Colonic mucosa (tissue), 4 donors: ENCODE measurements at regions not wholly inside any gene's neighbourhood (a gene's known extent, or its start where the extent isn't known, plus 50 kb on each side); places are given as distances from the start of the nearest gene placed in this dataset.

Source experiments
- DNase-seq: peaks from one replicate; pipeline ENCODE4 v3.0.0-alpha.2; 2020
- H3K27ac ChIP-seq: fragments of 200-600 bp; one replicate; pipeline ENCODE4 v1.8.0; 2021
- H3K27me3 ChIP-seq: fragments of 200-600 bp; one replicate; pipeline ENCODE4 v1.8.0; 2021
- H3K36me3 ChIP-seq: fragments of 200-600 bp; one replicate; pipeline ENCODE4 v1.8.0; 2021
- H3K4me1 ChIP-seq: fragments of 200-600 bp; one replicate; pipeline ENCODE4 v1.8.0; 2021; ENCODE audit warnings: mild to moderate bottlenecking
- H3K4me3 ChIP-seq: fragments of 200-600 bp; one replicate; pipeline ENCODE4 v1.8.0; 2021
- H3K9ac ChIP-seq, 2 donors: one replicate each; pipeline ENCODE4 v1.7.0; 2013; ENCODE audit warnings: control low read depth in 2 of 2, low read depth in 2 of 2, low read length in 2 of 2
- H3K9me3 ChIP-seq: fragments of 200-600 bp; one replicate; pipeline ENCODE4 v1.8.0; 2021
- intact Hi-C: fragments of 100-400 bp; cut with DNase I; formaldehyde crosslinking; loops from one replicate; pipeline ENCODE4 v1.14.1; 2022
- TF ChIP-seq, protein P1 (sequence below): fragments of 200-600 bp; IDR thresholded peaks from one replicate; pipeline ENCODE4 v1.8.0; 2022; ENCODE audit warnings: antibody characterized with exemption, mild to moderate bottlenecking
- donor health status: healthy.
- donor health status: DM: no; HTN: no; CAD: no.
- donor health status: DM: no; HTN: no; CAD: no.

DNA sequence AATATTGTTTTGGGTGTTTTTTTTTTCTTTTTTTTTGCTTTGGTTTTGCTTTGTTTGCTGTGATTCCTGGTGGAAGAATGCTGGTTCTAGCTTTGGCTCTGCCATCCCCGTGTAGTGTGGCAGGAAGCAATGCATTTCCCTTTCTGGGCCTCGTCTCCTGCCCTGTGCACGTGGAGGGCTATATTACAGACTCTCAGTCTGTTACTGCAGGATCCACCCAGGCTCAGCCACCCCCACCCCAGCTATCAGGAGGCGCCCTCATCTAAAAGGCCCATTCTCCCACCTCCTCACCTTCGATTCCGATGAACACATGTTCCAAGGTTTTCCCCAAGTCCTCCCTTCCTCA, 152.3 kb downstream of the TFCP2L1 start:
- H3K36me3 ChIP-seq: no peaks in the 10 kb centered on the region
- no peaks in the 10 kb centered on the region for H3K4me1 ChIP-seq
- no peak overlapping the region for H3K9ac ChIP-seq
- H3K27ac ChIP-seq: no peak overlapping the region
- intact Hi-C loops: no loop called here
- no peaks in the 10 kb centered on the region for H3K9me3 ChIP-seq
- no peak overlapping the region for H3K4me3 ChIP-seq
- TF ChIP-seq, protein P1, sequence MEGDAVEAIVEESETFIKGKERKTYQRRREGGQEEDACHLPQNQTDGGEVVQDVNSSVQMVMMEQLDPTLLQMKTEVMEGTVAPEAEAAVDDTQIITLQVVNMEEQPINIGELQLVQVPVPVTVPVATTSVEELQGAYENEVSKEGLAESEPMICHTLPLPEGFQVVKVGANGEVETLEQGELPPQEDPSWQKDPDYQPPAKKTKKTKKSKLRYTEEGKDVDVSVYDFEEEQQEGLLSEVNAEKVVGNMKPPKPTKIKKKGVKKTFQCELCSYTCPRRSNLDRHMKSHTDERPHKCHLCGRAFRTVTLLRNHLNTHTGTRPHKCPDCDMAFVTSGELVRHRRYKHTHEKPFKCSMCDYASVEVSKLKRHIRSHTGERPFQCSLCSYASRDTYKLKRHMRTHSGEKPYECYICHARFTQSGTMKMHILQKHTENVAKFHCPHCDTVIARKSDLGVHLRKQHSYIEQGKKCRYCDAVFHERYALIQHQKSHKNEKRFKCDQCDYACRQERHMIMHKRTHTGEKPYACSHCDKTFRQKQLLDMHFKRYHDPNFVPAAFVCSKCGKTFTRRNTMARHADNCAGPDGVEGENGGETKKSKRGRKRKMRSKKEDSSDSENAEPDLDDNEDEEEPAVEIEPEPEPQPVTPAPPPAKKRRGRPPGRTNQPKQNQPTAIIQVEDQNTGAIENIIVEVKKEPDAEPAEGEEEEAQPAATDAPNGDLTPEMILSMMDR: no peak
- DNase-seq: no peak
- no peaks in the 10 kb centered on the region for H3K27me3 ChIP-seq

DNA sequence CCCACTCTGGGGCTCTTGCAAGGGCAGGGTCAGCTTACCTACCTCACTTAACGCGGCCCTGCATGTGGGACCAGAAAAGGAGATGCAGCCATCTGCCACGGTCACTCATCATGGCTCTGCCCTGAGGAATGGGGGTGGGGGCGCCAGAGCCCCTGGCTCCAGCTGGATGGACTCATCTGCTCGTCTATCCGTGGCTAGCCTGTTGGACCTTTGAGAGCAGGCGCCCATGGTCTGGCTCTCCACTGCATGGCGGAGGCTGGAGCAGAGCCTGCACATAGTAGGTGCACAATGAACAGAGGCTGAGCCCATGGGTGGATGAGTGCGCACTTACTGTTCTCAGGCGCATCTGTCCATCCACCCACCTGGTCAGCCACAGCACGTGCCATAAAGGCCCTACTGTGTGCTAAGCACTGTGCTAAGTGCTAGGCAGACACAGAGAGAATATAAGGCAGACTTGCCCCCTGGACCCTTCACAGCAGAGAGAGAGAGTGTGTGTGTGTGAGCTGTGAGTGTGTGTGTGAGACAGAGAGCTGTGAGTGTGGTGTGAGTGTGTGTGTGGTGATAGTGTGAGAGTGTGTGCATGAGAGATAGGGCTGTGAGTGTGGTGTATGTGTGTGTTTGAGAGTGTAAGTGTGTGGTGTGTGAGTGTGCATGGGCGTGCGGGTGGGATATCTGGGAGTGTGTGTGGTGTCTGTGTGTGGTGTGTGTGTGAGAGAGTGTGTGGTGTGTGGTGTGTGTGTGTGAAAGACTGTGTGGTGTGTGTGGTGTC, 151.3 kb downstream of the TFCP2L1 start:
- no peaks in the 10 kb centered on the region for H3K9me3 ChIP-seq
- no peak overlapping the region for H3K9ac ChIP-seq
- H3K4me3 ChIP-seq: no peak overlapping the region
- no peaks in the 10 kb centered on the region for H3K4me1 ChIP-seq
- intact Hi-C loops: no loop called here
- TF ChIP-seq, protein P1: no peak
- H3K27ac ChIP-seq: no peak overlapping the region
- H3K27me3 ChIP-seq: no peaks in the 10 kb centered on the region
- no peaks in the 10 kb centered on the region for H3K36me3 ChIP-seq
- DNase-seq: no peak

DNA sequence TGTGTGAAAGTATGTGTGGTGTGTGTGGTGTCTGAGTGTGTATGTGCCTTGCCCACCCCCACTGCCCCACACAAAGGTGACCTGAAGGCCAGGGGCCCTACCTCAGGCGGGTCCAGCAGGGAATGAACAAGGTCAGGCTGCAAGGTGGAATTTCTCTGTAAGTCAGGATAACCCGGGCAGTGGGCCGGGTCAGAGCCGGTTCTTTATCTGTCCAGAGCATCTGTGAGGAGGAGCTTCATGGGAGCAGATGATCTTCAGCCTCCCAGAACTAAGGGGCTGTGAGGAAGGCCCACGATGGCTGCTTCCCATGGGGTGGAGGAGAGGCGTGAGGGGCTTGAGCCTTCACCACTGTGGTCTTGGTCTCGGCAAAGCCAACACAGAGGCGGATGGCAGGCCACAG, 150.3 kb downstream of the TFCP2L1 start:
- no peaks in the 10 kb centered on the region for H3K4me1 ChIP-seq
- no peak overlapping the region for H3K27ac ChIP-seq
- DNase-seq: no peak
- H3K9me3 ChIP-seq: no peaks in the 10 kb centered on the region
- H3K9ac ChIP-seq: no peak overlapping the region
- intact Hi-C loops: no loop called here
- H3K36me3 ChIP-seq: no peaks in the 10 kb centered on the region
- no peak overlapping the region for H3K4me3 ChIP-seq
- H3K27me3 ChIP-seq: no peaks in the 10 kb centered on the region
- TF ChIP-seq, protein P1: no peak

- Histone ChIP-seq H3K9me3 (no peaks in the 10 kb centered on the region), H3K27me3 (no peaks in the 10 kb centered on the region), H3K4me1 (no peaks in the 10 kb centered on the region), H3K4me3 (no peak overlapping the region), H3K27ac (no peak overlapping the region), H3K9ac (no peak overlapping the region), H3K36me3 (no peaks in the 10 kb centered on the region)
- DNase-seq: no peak
- intact Hi-C loops: no loop called here
- TF ChIP-seq, protein P1: no peak
Observed at GRCh38 chr2:121135168-121135853, 149.7 kb downstream of the TFCP2L1 start.

GRCh38 chr2:121136323-121136722, 148.7 kb downstream of the TFCP2L1 start:
- TF ChIP-seq, protein P1: no peak
- Histone ChIP-seq H3K36me3 (no peaks in the 10 kb centered on the region), H3K4me3 (no peak overlapping the region), H3K27me3 (no peaks in the 10 kb centered on the region), H3K27ac (no peak overlapping the region), H3K9me3 (no peaks in the 10 kb centered on the region), H3K4me1 (no peaks in the 10 kb centered on the region), H3K9ac (no peak overlapping the region)
- no peak for DNase-seq
- intact Hi-C loops: no loop called here
